ENCODE measurements at regions not wholly inside any gene's neighbourhood (a gene's known extent, or its start where the extent isn't known, plus 50 kb on each side); places are given as distances from the start of the nearest gene placed in this dataset.

- TF ChIP-seq EZH2phosphoT487 (IDR thresholded peaks at IDR 0.05; ENCODE audit: borderline replicate concordance, low read length) (no peak), CTCF (conservative IDR thresholded peaks at IDR 0.05; ENCODE audit: low read depth, low read length) (no peak)
These were observed 141.7 kb downstream of the CMPK2 start for GRCh38 chr2:6723865-6724604.
